ENCODE measurements at regions not wholly inside any gene's neighbourhood (a gene's known extent, or its start where the extent isn't known, plus 50 kb on each side); places are given as distances from the start of the nearest gene placed in this dataset.

DNA sequence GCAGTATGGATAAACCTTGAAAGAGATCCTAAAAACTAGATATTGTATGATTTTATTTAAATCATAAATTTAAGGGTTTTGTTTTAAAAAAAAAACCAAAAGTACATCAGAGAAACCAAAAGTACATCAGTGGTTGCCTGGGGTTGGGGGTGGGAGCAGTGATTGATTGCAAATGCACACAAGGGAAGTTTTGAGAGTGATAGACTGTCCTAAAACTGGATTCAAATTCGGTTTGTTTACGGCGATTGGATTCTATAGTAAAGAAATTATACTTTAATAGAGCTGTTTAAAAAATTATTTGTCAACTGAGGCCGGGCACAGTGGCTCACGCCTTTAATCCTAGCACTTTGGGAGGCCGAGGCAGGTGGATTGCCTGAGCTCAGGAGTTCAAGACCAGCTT is 179.8 kb downstream of the METTL4 start:
- TF ChIP-seq EP300 (IDR thresholded peaks at IDR 0.05): no peak
- no peak for TF ChIP-seq CTCF (IDR thresholded peaks at IDR 0.05)
- no peak for TF ChIP-seq POLR2A (IDR thresholded peaks at IDR 0.05)
- TF ChIP-seq POLR2AphosphoS5 (IDR thresholded peaks at IDR 0.05): no peak

Measured in stomach (tissue), 4 donors.